Prostate gland (tissue), 2 donors: ENCODE measurements at regions not wholly inside any gene's neighbourhood (a gene's known extent, or its start where the extent isn't known, plus 50 kb on each side); places are given as distances from the start of the nearest gene placed in this dataset.

Source experiments
- POLR2A ChIP-seq: fragments of 450-650 bp; IDR thresholded peaks from one replicate; pipeline ENCODE4 v1.6.1; 2016; ENCODE audit warnings: antibody characterized with exemption, mild to moderate bottlenecking
- TF ChIP-seq, protein P1 (sequence below), 4 experiments: fragments of 200-600 bp in 2 of 4; fragments of 450-650 bp in 2 of 4; sonication (generic) in 2 of 4; IDR thresholded peaks; 1 replicate in 3 of 4; 2 replicates in 1 of 4; pipeline ENCODE4 v1.5.1; 2016 to 2019; ENCODE audit warnings: antibody characterized with exemption in 4 of 4, mild to moderate bottlenecking in 2 of 4, moderate library complexity in 2 of 4

DNA sequence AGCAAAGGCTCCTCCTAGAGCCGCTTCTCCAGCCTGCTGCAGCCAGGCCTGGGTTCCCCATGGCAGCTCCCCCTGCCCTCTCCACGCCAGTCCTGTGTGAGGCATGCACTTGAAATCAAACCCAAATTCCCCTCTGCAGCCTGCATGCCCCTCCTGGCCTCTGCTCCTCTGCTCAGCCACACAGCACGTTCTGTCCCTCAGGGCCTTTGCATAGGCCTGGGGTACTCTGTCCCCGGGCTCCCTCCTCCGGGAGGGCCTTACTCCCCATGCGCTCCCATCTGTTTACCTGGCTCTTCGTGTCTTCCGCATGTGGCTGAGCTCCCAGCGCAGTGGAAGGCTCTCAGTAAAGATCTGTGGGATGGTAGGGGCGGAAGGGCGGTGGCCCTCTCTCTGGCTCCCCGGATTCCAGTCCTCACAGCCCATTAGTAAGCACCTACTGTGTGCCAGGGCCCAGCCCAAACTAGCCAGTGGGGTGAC, 203.5 kb upstream of the IER5L start:
- TF ChIP-seq, protein P1, sequence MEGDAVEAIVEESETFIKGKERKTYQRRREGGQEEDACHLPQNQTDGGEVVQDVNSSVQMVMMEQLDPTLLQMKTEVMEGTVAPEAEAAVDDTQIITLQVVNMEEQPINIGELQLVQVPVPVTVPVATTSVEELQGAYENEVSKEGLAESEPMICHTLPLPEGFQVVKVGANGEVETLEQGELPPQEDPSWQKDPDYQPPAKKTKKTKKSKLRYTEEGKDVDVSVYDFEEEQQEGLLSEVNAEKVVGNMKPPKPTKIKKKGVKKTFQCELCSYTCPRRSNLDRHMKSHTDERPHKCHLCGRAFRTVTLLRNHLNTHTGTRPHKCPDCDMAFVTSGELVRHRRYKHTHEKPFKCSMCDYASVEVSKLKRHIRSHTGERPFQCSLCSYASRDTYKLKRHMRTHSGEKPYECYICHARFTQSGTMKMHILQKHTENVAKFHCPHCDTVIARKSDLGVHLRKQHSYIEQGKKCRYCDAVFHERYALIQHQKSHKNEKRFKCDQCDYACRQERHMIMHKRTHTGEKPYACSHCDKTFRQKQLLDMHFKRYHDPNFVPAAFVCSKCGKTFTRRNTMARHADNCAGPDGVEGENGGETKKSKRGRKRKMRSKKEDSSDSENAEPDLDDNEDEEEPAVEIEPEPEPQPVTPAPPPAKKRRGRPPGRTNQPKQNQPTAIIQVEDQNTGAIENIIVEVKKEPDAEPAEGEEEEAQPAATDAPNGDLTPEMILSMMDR (IDR thresholded peaks at IDR 0.05), result no peak
- no peak for TF ChIP-seq POLR2A
